A673 (cell line): ENCODE measurements at regions not wholly inside any gene's neighbourhood (a gene's known extent, or its start where the extent isn't known, plus 50 kb on each side); places are given as distances from the start of the nearest gene placed in this dataset.

Experiments
- BruUV-seq: library from RNA; stranded (reverse); fragments of 400-500 nt; replicated peaks from 2 replicates; lab custom pipeline; 2021; lab: Mats Ljungman, UMichigan
- CTCF ChIA-PET: fragments of 300-600 bp; sonication (Branson Sonifier 250); formaldehyde crosslinking; loops from one replicate; lab custom pipeline; 2022; ENCODE audit warnings: antibody characterized with exemption; lab: Charles Lee
- POLR2A ChIA-PET: fragments of 300-600 bp; sonication (Branson Sonifier 250); formaldehyde crosslinking; loops from one replicate; lab custom pipeline; 2022; ENCODE audit warnings: antibody characterized with exemption; ENCODE audit not compliant: low non-redundant PET; lab: Charles Lee
- DNase-seq: peaks from one replicate; pipeline ENCODE4 v3.0.0-alpha.2; 2015; ENCODE audit warnings: low spot score
- H3K27ac ChIP-seq: fragments of 200-600 bp; sonication (generic); 2 replicates; pipeline ENCODE4 v1.5.1; 2016; ENCODE audit warnings: mixed run types, low read depth, mild to moderate bottlenecking, mixed read lengths, antibody characterized with exemption, low read length; ENCODE audit not compliant: poor library complexity, severe bottlenecking
- H3K27me3 ChIP-seq: fragments of 200-600 bp; sonication (generic); replicated peaks from 2 replicates; pipeline ENCODE4 v1.6.1; 2017; ENCODE audit warnings: mixed run types, low read depth, mild to moderate bottlenecking, mixed read lengths, antibody characterized with exemption, low read length; ENCODE audit not compliant: insufficient read depth, poor library complexity
- H3K36me3 ChIP-seq: fragments of 200-600 bp; sonication (generic); 2 replicates; pipeline ENCODE4 v1.6.1; 2016; ENCODE audit warnings: mixed run types, mild to moderate bottlenecking, mixed read lengths, antibody characterized with exemption, low read length; ENCODE audit not compliant: insufficient read depth, poor library complexity, severe bottlenecking
- H3K4me1 ChIP-seq: fragments of 200-600 bp; sonication (generic); 2 replicates; pipeline ENCODE4 v1.6.1; 2017; ENCODE audit warnings: mixed run types, mild to moderate bottlenecking, mixed read lengths, antibody characterized with exemption, low read length; ENCODE audit not compliant: insufficient read depth, poor library complexity, severe bottlenecking
- H3K4me3 ChIP-seq: fragments of 200-600 bp; sonication (generic); 2 replicates; pipeline ENCODE4 v1.5.1; 2016; ENCODE audit warnings: low read depth, mixed run types, mild to moderate bottlenecking, mixed read lengths, low read length; ENCODE audit not compliant: poor library complexity, severe bottlenecking
- H3K9me3 ChIP-seq: fragments of 200-600 bp; sonication (generic); 2 replicates; pipeline ENCODE4 v1.6.1; 2016; ENCODE audit warnings: mixed run types, low read depth, mild to moderate bottlenecking, mixed read lengths, antibody characterized with exemption, low read length; ENCODE audit not compliant: poor library complexity, severe bottlenecking
- EZH2 ChIP-seq: fragments of 200-600 bp; sonication (generic); IDR thresholded peaks from 2 replicates; pipeline ENCODE4 v1.6.1; 2017; ENCODE audit warnings: borderline replicate concordance, low read depth, mild to moderate bottlenecking, mixed read lengths, antibody characterized with exemption, low read length; ENCODE audit not compliant: poor library complexity, severe bottlenecking
- intact Hi-C: fragments of 100-400 bp; cut with micrococcal nuclease; formaldehyde crosslinking; loops from one replicate; pipeline ENCODE4 v1.10.0; 2022; ENCODE audit not compliant: unreplicated experiment
- TF ChIP-seq, protein P1 (sequence below): fragments of 300-800, 200-600 bp; sonication (generic); conservative IDR thresholded peaks from 2 replicates; pipeline ENCODE4 v1.5.1; 2017; ENCODE audit warnings: low read depth, mild to moderate bottlenecking, antibody characterized with exemption, low read length, moderate library complexity, mixed read lengths

DNA sequence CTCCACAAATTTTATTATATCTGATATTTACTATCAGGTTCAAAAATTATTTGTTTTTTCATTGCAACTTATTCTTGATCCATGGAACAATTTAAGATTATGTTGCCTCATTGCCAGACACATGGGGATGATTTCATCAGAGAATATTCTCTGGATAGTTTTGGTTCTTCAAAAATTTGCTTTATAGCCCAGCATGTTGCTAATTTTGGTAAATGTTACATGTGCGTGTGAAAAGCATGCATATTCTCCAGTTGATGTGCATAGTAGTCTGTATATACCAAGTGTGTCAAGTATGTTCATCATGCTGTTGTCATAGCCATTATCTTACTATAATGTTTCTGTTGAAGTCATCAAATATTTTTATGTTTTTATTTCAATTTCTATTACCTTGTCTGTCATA is 122.3 kb downstream of the RFC3 start:
- no peak for TF ChIP-seq EZH2
- TF ChIP-seq, protein P1, sequence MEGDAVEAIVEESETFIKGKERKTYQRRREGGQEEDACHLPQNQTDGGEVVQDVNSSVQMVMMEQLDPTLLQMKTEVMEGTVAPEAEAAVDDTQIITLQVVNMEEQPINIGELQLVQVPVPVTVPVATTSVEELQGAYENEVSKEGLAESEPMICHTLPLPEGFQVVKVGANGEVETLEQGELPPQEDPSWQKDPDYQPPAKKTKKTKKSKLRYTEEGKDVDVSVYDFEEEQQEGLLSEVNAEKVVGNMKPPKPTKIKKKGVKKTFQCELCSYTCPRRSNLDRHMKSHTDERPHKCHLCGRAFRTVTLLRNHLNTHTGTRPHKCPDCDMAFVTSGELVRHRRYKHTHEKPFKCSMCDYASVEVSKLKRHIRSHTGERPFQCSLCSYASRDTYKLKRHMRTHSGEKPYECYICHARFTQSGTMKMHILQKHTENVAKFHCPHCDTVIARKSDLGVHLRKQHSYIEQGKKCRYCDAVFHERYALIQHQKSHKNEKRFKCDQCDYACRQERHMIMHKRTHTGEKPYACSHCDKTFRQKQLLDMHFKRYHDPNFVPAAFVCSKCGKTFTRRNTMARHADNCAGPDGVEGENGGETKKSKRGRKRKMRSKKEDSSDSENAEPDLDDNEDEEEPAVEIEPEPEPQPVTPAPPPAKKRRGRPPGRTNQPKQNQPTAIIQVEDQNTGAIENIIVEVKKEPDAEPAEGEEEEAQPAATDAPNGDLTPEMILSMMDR: no peak
- no peak overlapping the region for H3K4me3 ChIP-seq
- DNase-seq: no peak
- BruUV-seq: no TSS peak
- ChIA-PET CTCF (no interaction called here), POLR2A (no interaction called here)
- H3K4me1 ChIP-seq: no peaks in the 10 kb centered on the region
- no peak overlapping the region for H3K27ac ChIP-seq
- H3K9me3 ChIP-seq: no peaks in the 10 kb centered on the region
- no peaks in the 10 kb centered on the region for H3K36me3 ChIP-seq
- H3K27me3 ChIP-seq: no peaks in the 10 kb centered on the region
- intact Hi-C loops: no loop called here

DNA sequence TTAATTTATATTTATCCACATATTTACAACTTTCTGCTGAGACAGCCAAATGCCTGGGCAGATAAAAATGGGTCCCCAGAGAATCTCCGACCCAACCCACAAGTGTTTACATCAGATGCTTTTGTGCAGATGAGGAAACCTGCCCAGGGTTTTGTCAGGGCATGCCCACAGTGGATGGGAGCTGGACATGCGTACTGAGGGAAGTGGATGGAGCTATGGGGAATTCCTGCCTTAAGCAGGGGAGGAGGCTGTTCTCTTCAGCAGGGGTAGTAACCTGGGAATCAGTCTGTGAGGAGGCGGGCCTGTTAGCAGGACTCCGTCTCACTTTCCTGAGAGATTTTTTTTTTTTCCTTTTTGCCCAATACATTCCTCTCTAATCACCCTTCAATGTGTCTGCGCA is 122.9 kb downstream of the RFC3 start:
- no peak overlapping the region for H3K27ac ChIP-seq
- TF ChIP-seq, protein P1: no peak
- no peak for TF ChIP-seq EZH2
- no peak for DNase-seq
- no peaks in the 10 kb centered on the region for H3K36me3 ChIP-seq
- no peaks in the 10 kb centered on the region for H3K27me3 ChIP-seq
- H3K4me3 ChIP-seq: no peak overlapping the region
- intact Hi-C loops: no loop called here
- H3K4me1 ChIP-seq: no peaks in the 10 kb centered on the region
- POLR2A ChIA-PET: no interaction called here
- CTCF ChIA-PET: no interaction called here
- H3K9me3 ChIP-seq: no peaks in the 10 kb centered on the region
- no TSS peak for BruUV-seq

DNA sequence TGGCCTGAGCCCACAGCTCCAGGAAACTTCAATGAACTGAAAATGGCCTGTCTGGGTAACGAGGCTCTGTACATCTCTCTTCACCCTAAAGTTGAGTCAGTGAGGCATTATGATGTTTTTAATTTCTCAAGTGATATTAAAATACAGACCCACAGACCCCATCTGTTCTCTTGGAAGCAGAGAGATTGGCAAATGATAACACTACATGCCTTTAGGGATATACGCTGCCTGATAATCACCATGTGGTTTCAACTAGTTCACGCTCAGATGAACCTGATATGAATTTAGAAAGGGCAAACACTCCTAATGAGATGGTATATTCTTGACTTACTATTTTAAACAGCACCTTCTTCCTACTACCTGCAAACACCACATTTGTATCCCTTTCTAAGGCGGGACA is 127.5 kb downstream of the RFC3 start:
- no peaks in the 10 kb centered on the region for H3K9me3 ChIP-seq
- BruUV-seq: no TSS peak
- no peak overlapping the region for H3K4me3 ChIP-seq
- no peaks in the 10 kb centered on the region for H3K4me1 ChIP-seq
- TF ChIP-seq, protein P1: no peak
- TF ChIP-seq EZH2: no peak
- H3K27ac ChIP-seq: no peak overlapping the region
- intact Hi-C loops: no loop called here
- no peaks in the 10 kb centered on the region for H3K36me3 ChIP-seq
- DNase-seq: no peak
- no peaks in the 10 kb centered on the region for H3K27me3 ChIP-seq
- ChIA-PET CTCF (no interaction called here), POLR2A (no interaction called here)
